ENCODE measurements at regions not wholly inside any gene's neighbourhood (a gene's known extent, or its start where the extent isn't known, plus 50 kb on each side); places are given as distances from the start of the nearest gene placed in this dataset.

DNA sequence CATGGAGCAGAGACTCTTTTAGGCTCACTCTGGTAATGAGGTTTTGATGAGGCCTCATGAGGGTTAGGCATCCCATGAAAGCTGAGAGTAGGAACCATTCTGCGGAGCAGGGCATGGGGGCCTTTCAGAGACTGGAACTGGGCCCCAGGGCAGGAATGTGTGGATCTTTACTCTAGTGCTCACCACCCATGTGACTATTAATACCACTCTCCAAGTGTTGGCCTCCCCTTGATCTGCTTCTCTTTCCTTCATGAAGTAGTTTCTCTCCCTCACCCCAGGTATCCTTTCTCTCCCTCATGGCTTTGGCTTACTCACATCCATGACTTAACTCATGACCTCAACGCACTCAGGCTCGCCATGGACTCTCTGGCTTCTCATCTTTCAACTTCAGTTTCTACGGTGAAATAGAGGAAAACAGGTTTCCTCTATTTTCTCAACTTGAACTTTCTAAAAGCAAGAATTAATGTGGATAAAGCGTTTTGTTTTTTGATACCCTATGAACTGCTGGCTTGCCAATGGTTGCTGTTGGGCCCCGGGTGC lies 50.5 kb upstream of the GADD45A start:
- no peak for FAIRE-seq
- H3K27ac ChIP-seq (ENCODE audit: control insufficient read depth, insufficient read depth, low read length): no peak overlapping the region
- DNase-seq (ENCODE audit: low read depth, low spot score): no peak
- no peaks in the 10 kb centered on the region for H4K20me1 ChIP-seq (ENCODE audit: control insufficient read depth, extremely low read depth, insufficient read depth, low read length)
- H3K4me1 ChIP-seq (ENCODE audit: control insufficient read depth, extremely low read depth, insufficient read depth, low read length): peaks cover 46% of the 10 kb centered on the region
- no peaks in the 10 kb centered on the region for H3K9me1 ChIP-seq (ENCODE audit: control insufficient read depth, extremely low read depth, insufficient read depth, low read length)
- no peak overlapping the region for H3K4me2 ChIP-seq (ENCODE audit: control insufficient read depth, extremely low read depth, insufficient read depth, low read depth, low read length)
- no peaks in the 10 kb centered on the region for H3K36me3 ChIP-seq (ENCODE audit: control insufficient read depth in 2 of 2, extremely low read depth in 1 of 2, insufficient read depth in 2 of 2, low read length in 2 of 2)
- dilution Hi-C loops (cut with MboI; ENCODE audit: extremely low pct_ligation_motif_present, low sequenced_read_pairs): no loop called here
- no peak for TF ChIP-seq EZH2 (IDR thresholded peaks at IDR 0.05; ENCODE audit: low read length)
- TF ChIP-seq, protein P1, sequence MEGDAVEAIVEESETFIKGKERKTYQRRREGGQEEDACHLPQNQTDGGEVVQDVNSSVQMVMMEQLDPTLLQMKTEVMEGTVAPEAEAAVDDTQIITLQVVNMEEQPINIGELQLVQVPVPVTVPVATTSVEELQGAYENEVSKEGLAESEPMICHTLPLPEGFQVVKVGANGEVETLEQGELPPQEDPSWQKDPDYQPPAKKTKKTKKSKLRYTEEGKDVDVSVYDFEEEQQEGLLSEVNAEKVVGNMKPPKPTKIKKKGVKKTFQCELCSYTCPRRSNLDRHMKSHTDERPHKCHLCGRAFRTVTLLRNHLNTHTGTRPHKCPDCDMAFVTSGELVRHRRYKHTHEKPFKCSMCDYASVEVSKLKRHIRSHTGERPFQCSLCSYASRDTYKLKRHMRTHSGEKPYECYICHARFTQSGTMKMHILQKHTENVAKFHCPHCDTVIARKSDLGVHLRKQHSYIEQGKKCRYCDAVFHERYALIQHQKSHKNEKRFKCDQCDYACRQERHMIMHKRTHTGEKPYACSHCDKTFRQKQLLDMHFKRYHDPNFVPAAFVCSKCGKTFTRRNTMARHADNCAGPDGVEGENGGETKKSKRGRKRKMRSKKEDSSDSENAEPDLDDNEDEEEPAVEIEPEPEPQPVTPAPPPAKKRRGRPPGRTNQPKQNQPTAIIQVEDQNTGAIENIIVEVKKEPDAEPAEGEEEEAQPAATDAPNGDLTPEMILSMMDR (optimal IDR thresholded peaks at IDR 0.05 in 1 of 3, IDR thresholded peaks at IDR 0.05 in 1 of 3, conservative IDR thresholded peaks at IDR 0.05 in 1 of 3; ENCODE audit: extremely low read depth in 1 of 3, insufficient read depth in 2 of 3, low read length in 3 of 3): no peak
- no peak overlapping the region for H3K9ac ChIP-seq (ENCODE audit: control insufficient read depth, extremely low read depth, insufficient read depth, low read length)
- no peak overlapping the region for H2AFZ ChIP-seq (ENCODE audit: control insufficient read depth, low read length)
- no peaks in the 10 kb centered on the region for H3K9me3 ChIP-seq (ENCODE audit: control insufficient read depth, low read depth, low read length)
- no peaks in the 10 kb centered on the region for H3K79me2 ChIP-seq (ENCODE audit: control insufficient read depth, insufficient read depth, low read length)
- no peaks in the 10 kb centered on the region for H3K27me3 ChIP-seq (ENCODE audit: control insufficient read depth, extremely low read depth, insufficient read depth, low read length)
- H3K4me3 ChIP-seq (ENCODE audit: control insufficient read depth in 2 of 3, extremely low read depth in 1 of 3, insufficient read depth in 2 of 3, low read depth in 1 of 3, low read length in 3 of 3): no peak overlapping the region

DNA sequence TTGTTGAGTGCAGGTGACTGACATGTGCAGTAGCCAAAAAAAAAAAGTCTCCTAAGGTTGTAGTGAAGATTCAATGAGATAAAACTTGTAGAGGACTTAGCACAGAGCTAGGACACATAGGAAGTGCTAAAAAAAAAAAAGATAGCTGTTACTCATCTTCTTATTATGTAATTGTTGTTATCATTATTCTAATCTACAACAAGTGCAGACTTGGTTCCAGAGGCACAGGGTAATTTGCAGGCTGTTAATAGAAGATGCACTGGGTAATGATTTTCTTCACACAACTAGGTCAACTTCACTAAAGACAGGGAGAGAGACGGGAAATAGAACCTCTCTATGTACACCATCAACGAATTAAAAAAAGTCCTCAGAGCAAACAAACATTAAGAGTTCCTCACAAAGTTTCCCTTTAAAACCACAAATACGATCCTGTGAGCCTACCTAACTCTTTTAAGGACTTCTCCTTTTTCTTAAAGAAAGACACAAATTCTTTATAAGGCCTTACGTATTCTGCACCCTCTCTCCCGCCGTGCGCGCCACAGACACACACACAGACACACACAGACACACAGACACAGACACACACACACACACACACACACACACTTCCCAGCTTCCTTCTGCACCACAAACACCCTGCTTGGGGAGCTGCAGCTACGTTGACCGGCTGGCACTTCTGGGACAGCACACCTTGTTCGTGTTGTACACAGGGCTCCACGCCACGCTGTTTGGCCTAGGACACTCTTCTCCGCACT lies 49.8 kb upstream of the GADD45A start:
- H3K4me2 ChIP-seq (ENCODE audit: control insufficient read depth, extremely low read depth, insufficient read depth, low read depth, low read length): peak overlapping the region; percentile 13
- H3K9me3 ChIP-seq (ENCODE audit: control insufficient read depth, low read depth, low read length): no peaks in the 10 kb centered on the region
- dilution Hi-C loops (cut with MboI; ENCODE audit: extremely low pct_ligation_motif_present, low sequenced_read_pairs): no loop called here
- no peaks in the 10 kb centered on the region for H3K9me1 ChIP-seq (ENCODE audit: control insufficient read depth, extremely low read depth, insufficient read depth, low read length)
- H3K36me3 ChIP-seq (ENCODE audit: control insufficient read depth in 2 of 2, extremely low read depth in 1 of 2, insufficient read depth in 2 of 2, low read length in 2 of 2): no peaks in the 10 kb centered on the region
- no peak overlapping the region for H3K4me3 ChIP-seq (ENCODE audit: control insufficient read depth in 2 of 3, extremely low read depth in 1 of 3, insufficient read depth in 2 of 3, low read depth in 1 of 3, low read length in 3 of 3)
- peak overlapping the region; percentile 56 for H3K9ac ChIP-seq (ENCODE audit: control insufficient read depth, extremely low read depth, insufficient read depth, low read length)
- TF ChIP-seq EZH2 (IDR thresholded peaks at IDR 0.05; ENCODE audit: low read length): no peak
- TF ChIP-seq, protein P1 (optimal IDR thresholded peaks at IDR 0.05 in 1 of 3, IDR thresholded peaks at IDR 0.05 in 1 of 3, conservative IDR thresholded peaks at IDR 0.05 in 1 of 3; ENCODE audit: extremely low read depth in 1 of 3, insufficient read depth in 2 of 3, low read length in 3 of 3): no peak
- no peaks in the 10 kb centered on the region for H4K20me1 ChIP-seq (ENCODE audit: control insufficient read depth, extremely low read depth, insufficient read depth, low read length)
- DNase-seq (ENCODE audit: low read depth, low spot score) (no peak), FAIRE-seq (peak; percentile 36)
- H3K79me2 ChIP-seq (ENCODE audit: control insufficient read depth, insufficient read depth, low read length): no peaks in the 10 kb centered on the region
- H3K4me1 ChIP-seq (ENCODE audit: control insufficient read depth, extremely low read depth, insufficient read depth, low read length): peaks cover 38% of the 10 kb centered on the region
- peak overlapping the region; percentile 71 for H2AFZ ChIP-seq (ENCODE audit: control insufficient read depth, low read length)
- no peaks in the 10 kb centered on the region for H3K27me3 ChIP-seq (ENCODE audit: control insufficient read depth, extremely low read depth, insufficient read depth, low read length)
- peak overlapping the region; percentile 22 for H3K27ac ChIP-seq (ENCODE audit: control insufficient read depth, insufficient read depth, low read length)

Small RNA genes in the stretch of these regions (small RNA-seq; reads per million reads assigned to genes)
- 0 reads per million in 3 experiments for gene RNU6-1031P (ENCODE audit: insufficient read length in 3 of 3, low read depth in 3 of 3, low replicate concordance in 1 of 3)

Data from keratinocyte (primary cell).